Fibroblast of pulmonary artery (primary cell): ENCODE measurements at regions not wholly inside any gene's neighbourhood (a gene's known extent, or its start where the extent isn't known, plus 50 kb on each side); places are given as distances from the start of the nearest gene placed in this dataset.

Experiments
- DNase-seq: peaks from one replicate; pipeline ENCODE4 v3.0.0-alpha.2; 2010; ENCODE audit warnings: low read depth
- H3K4me3 ChIP-seq: replicated peaks from 2 replicates; pipeline ENCODE4 v1.5.1; 2011; ENCODE audit warnings: low read depth, mild to moderate bottlenecking, control low read depth, low read length, moderate library complexity
- TF ChIP-seq, protein P1 (sequence below): IDR thresholded peaks from 2 replicates; pipeline ENCODE4 v1.5.1; 2011; ENCODE audit warnings: mild to moderate bottlenecking, control low read depth, low read length, inconsistent platforms; ENCODE audit errors: missing control alignments

GRCh38 chrX:773292-774025 lies 142.9 kb downstream of the SHOX start:
- H3K4me3 ChIP-seq: no peak overlapping the region
- TF ChIP-seq, protein P1, sequence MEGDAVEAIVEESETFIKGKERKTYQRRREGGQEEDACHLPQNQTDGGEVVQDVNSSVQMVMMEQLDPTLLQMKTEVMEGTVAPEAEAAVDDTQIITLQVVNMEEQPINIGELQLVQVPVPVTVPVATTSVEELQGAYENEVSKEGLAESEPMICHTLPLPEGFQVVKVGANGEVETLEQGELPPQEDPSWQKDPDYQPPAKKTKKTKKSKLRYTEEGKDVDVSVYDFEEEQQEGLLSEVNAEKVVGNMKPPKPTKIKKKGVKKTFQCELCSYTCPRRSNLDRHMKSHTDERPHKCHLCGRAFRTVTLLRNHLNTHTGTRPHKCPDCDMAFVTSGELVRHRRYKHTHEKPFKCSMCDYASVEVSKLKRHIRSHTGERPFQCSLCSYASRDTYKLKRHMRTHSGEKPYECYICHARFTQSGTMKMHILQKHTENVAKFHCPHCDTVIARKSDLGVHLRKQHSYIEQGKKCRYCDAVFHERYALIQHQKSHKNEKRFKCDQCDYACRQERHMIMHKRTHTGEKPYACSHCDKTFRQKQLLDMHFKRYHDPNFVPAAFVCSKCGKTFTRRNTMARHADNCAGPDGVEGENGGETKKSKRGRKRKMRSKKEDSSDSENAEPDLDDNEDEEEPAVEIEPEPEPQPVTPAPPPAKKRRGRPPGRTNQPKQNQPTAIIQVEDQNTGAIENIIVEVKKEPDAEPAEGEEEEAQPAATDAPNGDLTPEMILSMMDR: no peak
- DNase-seq: no peak

GRCh38 chrX:771536-771935 lies 140.9 kb downstream of the SHOX start:
- H3K4me3 ChIP-seq: no peak overlapping the region
- no peak for DNase-seq
- TF ChIP-seq, protein P1: no peak

DNA sequence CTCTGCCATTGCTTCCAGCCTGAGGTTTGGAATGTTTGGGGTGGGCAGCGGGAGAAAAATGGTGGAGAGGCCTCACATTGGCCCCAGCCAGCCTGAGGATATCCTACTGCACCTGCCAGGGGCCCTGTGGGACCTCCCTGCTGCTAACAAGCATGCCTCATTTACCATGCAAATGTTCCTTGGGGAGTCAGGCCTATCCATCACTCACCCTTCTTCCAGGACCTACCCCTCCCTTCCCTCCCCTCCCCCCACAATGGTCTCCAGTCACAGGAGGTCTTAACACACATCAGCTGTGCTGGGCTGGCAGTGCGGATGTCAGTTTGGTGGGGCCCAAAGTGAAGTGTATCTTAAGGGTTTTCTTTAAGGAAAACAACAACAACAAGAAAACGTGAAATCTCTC lies 139.2 kb downstream of the SHOX start:
- no peak overlapping the region for H3K4me3 ChIP-seq
- DNase-seq: no peak
- TF ChIP-seq, protein P1: no peak

DNA sequence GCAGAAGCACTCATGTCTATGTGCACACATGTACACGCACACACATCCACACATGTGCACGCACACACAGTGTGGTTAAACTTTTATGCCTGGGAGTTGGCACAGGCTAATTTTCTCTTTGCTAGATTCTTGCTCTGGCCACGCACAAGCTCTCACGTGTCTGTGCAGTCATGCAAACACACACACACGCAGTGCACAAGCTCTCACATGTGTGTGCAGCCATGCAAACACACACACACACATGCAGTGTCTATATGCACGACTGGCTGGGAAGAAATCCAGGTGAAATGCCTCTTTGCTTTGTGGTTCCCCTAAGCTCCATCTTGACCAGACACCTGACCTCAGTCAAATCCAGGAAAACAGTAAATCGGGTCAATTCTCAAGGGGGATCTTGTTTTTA lies 138.0 kb downstream of the SHOX start:
- no peak overlapping the region for H3K4me3 ChIP-seq
- DNase-seq: no peak
- TF ChIP-seq, protein P1: no peak

DNA sequence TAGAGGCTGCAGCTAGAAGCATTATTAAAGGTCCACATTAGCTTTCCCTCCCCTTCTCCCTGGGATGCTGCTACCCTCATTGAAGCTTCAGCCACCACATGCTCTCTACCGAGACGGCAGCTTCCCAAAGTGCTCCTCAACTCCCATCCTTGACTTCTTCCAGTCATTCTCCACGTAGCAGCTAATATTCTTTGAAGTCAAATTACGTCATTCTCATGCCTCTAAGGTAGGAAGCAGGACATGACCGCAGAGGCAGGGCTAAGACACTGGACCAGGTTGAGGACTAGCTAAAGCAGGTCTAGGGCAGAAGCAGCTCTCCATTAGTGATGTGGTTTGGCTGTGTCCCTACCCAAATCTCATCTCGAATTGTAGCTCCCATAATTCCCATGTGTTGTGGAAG lies 128.3 kb downstream of the SHOX start:
- TF ChIP-seq, protein P1: no peak
- H3K4me3 ChIP-seq: no peak overlapping the region
- DNase-seq: no peak

- no peak for DNase-seq
- H3K4me3 ChIP-seq: no peak overlapping the region
- TF ChIP-seq, protein P1: no peak
Measured at GRCh38 chrX:750812-751211, 120.2 kb downstream of the SHOX start.

DNA sequence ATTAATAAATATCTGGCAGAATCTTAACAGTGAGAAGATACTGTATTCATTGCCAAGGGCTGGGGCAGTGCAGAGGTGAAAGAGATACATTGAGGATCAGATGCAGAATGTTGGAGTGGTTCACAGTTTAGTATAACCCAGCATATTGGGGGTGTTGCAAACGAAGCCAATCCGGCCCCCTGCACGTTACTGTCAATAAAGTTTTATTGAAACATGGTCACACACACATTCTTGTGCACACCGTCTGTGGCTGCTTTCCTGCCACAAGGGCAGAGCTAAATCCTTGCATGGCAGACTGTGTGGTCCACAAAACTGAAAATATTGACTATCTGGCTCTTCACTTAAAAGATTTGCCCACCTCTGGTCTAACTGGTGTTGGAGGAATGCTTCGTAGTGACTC lies 119.7 kb downstream of the SHOX start:
- no peak for DNase-seq
- TF ChIP-seq, protein P1: no peak
- no peak overlapping the region for H3K4me3 ChIP-seq
